SH-SY5Y (cell line): ENCODE measurements at regions not wholly inside any gene's neighbourhood (a gene's known extent, or its start where the extent isn't known, plus 50 kb on each side); places are given as distances from the start of the nearest gene placed in this dataset.

Source experiments
- GATA2 ChIP-seq: IDR thresholded peaks from 2 replicates; pipeline ENCODE4 v1.6.1; 2011; ENCODE audit warnings: mild to moderate bottlenecking, low read depth, low read length
- GATA3 ChIP-seq: IDR thresholded peaks from 2 replicates; pipeline ENCODE4 v1.6.1; 2011; ENCODE audit warnings: low read depth, mild to moderate bottlenecking, low read length, moderate library complexity

DNA sequence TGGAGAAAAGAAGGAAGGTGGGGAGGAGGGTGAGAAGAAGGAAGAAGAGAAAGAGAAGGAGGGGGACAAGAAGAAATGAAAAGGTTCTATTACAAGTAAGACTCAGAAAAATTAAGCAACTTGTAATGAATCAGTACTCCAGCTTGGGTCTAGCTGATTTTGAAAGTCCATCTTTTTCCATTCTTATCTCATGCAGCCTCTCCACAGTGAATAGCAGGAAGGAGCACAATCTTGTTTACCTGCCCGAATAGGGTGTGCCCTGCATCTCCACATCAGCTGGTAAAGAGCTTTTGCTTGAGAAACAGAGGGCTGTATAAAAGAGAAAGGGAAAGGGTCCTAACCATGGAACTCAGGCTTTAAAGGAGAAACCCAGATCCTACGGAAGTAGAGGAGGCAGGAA lies 348.8 kb downstream of the TPBG start:
- TF ChIP-seq GATA3 (no peak), GATA2 (no peak)
